Neuronal stem cell (in vitro differentiated cells): ENCODE measurements at regions not wholly inside any gene's neighbourhood (a gene's known extent, or its start where the extent isn't known, plus 50 kb on each side); places are given as distances from the start of the nearest gene placed in this dataset.

Experiments
- DNase-seq: peaks from one replicate; pipeline ENCODE4 v3.0.0-alpha.2; 2013; ENCODE audit warnings: low spot score
- H2AFZ ChIP-seq: one replicate; pipeline ENCODE4 v1.6.1; 2013; ENCODE audit warnings: mild to moderate bottlenecking, low read length, inconsistent platforms
- H2AK5ac ChIP-seq: 2 replicates; pipeline ENCODE4 v1.6.1; 2013; ENCODE audit warnings: low read depth, mild to moderate bottlenecking, inconsistent platforms, low read length, moderate library complexity, mixed read lengths
- H2BK120ac ChIP-seq: 2 replicates; pipeline ENCODE4 v1.6.1; 2013; ENCODE audit warnings: low read depth, mild to moderate bottlenecking, inconsistent platforms, low read length, moderate library complexity, mixed read lengths
- H2BK12ac ChIP-seq: one replicate; pipeline ENCODE4 v1.6.1; 2013; ENCODE audit warnings: low read length, inconsistent platforms
- H2BK15ac ChIP-seq: 2 replicates; pipeline ENCODE4 v1.6.1; 2013; ENCODE audit warnings: mild to moderate bottlenecking, low read length, inconsistent platforms, mixed read lengths
- H2BK5ac ChIP-seq: one replicate; pipeline ENCODE4 v1.6.1; 2013; ENCODE audit warnings: inconsistent platforms, mild to moderate bottlenecking, low read length, moderate library complexity
- H3K14ac ChIP-seq: one replicate; pipeline ENCODE4 v1.6.1; 2013; ENCODE audit warnings: low read length, inconsistent platforms
- H3K18ac ChIP-seq: 2 replicates; pipeline ENCODE4 v1.6.1; 2013; ENCODE audit warnings: low read length, inconsistent platforms
- H3K23ac ChIP-seq: 2 replicates; pipeline ENCODE4 v1.6.1; 2013; ENCODE audit warnings: low read depth, mild to moderate bottlenecking, mixed read lengths, low read length, inconsistent platforms; ENCODE audit not compliant: poor library complexity
- H3K27ac ChIP-seq: replicated peaks from 3 replicates; pipeline ENCODE4 v1.5.1; 2013; ENCODE audit warnings: low read length, inconsistent platforms
- H3K27me3 ChIP-seq, 3 experiments: 2 replicates each; pipeline ENCODE4 v1.6.1; 2013; ENCODE audit warnings: low read length in 3 of 3, mild to moderate bottlenecking in 2 of 3, inconsistent platforms in 1 of 3, low read depth in 1 of 3, mixed read lengths in 1 of 3, moderate library complexity in 1 of 3; ENCODE audit not compliant: control insufficient read depth in 3 of 3, insufficient read depth in 3 of 3
- H3K36me3 ChIP-seq, 2 donors: replicated peaks in 1 of 2; 2 replicates each; pipeline ENCODE4 v1.6.1; 2013; ENCODE audit warnings: low read length in 2 of 2; ENCODE audit not compliant: control insufficient read depth in 2 of 2, insufficient read depth in 2 of 2
- H3K4ac ChIP-seq: 2 replicates; pipeline ENCODE4 v1.6.1; 2013; ENCODE audit warnings: inconsistent platforms, mild to moderate bottlenecking, low read length, moderate library complexity
- H3K4me1 ChIP-seq, 2 donors: 1 replicate in 1 of 2; 2 replicates in 1 of 2; pipeline ENCODE4 v1.6.1; 2013; ENCODE audit warnings: low read length in 2 of 2, low read depth in 1 of 2; ENCODE audit not compliant: control insufficient read depth in 2 of 2, insufficient read depth in 1 of 2
- H3K4me2 ChIP-seq: one replicate; pipeline ENCODE4 v1.6.1; 2013; ENCODE audit warnings: mild to moderate bottlenecking, low read length, inconsistent platforms; ENCODE audit not compliant: insufficient read depth, poor library complexity, severe bottlenecking
- H3K4me3 ChIP-seq, 2 donors: 2 replicates each; pipeline ENCODE4 v1.5.1; 2013; ENCODE audit warnings: low read length in 2 of 2, mild to moderate bottlenecking in 2 of 2, inconsistent platforms in 1 of 2, moderate library complexity in 1 of 2
- H3K79me1 ChIP-seq: one replicate; pipeline ENCODE4 v1.6.1; 2013; ENCODE audit warnings: low read depth, mild to moderate bottlenecking, inconsistent platforms, low read length, moderate library complexity
- H3K9ac ChIP-seq: one replicate; pipeline ENCODE4 v1.6.1; 2013; ENCODE audit warnings: mild to moderate bottlenecking, low read depth, low read length, inconsistent platforms; ENCODE audit not compliant: poor library complexity
- H3K9me3 ChIP-seq, 2 donors: replicated peaks in 1 of 2; 2 replicates each; pipeline versions ENCODE3 to v1.6.1; 2013; ENCODE audit warnings: low read length in 2 of 2, mild to moderate bottlenecking in 2 of 2, inconsistent platforms in 1 of 2, low read depth in 1 of 2, mixed read lengths in 1 of 2, moderate library complexity in 1 of 2; ENCODE audit not compliant: control insufficient read depth in 2 of 2, insufficient read depth in 1 of 2
- H4K8ac ChIP-seq: one replicate; pipeline ENCODE4 v1.6.1; 2013; ENCODE audit warnings: low read depth, mild to moderate bottlenecking, inconsistent platforms, low read length, moderate library complexity
- H4K91ac ChIP-seq: one replicate; pipeline ENCODE4 v1.6.1; 2013; ENCODE audit warnings: low read length, low read depth, mild to moderate bottlenecking, inconsistent platforms; ENCODE audit not compliant: poor library complexity
- WGBS, 2 donors: extraction: QIAGEN DNeasy Blood & Tissue Kit; methylation state at CpG; one replicate each; pipeline ENCODE4 v1.1.7; 2013; ENCODE audit warnings: missing lambda C conversion rate in 2 of 2, mixed read lengths in 1 of 2; ENCODE audit not compliant: insufficient read length in 2 of 2, insufficient replicate concordance in 1 of 2; ENCODE audit errors: extremely low coverage in 2 of 2; 5-methylcytosine and 5-hydroxymethylcytosine counted together

DNA sequence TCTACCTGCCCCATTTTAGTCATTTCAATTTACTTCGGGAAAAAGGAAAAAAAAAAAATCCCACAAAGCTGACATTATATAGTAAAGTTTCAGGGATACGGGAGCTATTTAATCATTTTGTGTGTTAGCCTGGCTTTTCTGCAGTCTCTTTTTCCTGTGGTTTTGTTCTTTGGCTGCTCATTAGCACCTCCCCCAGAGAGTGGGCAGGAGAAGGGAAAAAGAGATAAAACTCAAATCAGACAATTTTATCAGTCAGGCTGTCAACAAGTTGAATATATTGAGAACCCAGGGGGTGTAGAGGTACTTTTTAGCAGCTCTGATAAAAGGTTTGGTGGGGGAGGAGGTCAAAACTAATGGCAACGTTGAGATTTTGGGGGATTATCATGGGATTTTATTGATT lies 559.0 kb upstream of the PSMD7 start:
- Histone ChIP-seq H3K9me3 (peaks cover 7% of the 10 kb centered on the region in 2 donors), H3K27me3 (peaks cover 0 to 1% (median 0%) of the 10 kb centered on the region in 3 experiments), H2AFZ (no peak overlapping the region), H3K4me2 (no peak overlapping the region), H3K18ac (no peak overlapping the region), H2AK5ac (no peak overlapping the region), H4K8ac (no peak overlapping the region), H3K14ac (no peak overlapping the region), H2BK120ac (no peak overlapping the region), H3K27ac (no peak overlapping the region), H2BK15ac (no peak overlapping the region), H2BK12ac (no peak overlapping the region), H3K36me3 (no peaks in the 10 kb centered on the region), H3K4me3 (no peak overlapping the region), H3K4ac (no peak overlapping the region), H3K23ac (no peak overlapping the region), H4K91ac (no peak overlapping the region), H3K79me1 (no peaks in the 10 kb centered on the region), H2BK5ac (no peak overlapping the region), H3K9ac (no peak overlapping the region), H3K4me1 (no peaks in the 10 kb centered on the region)
- WGBS, 2 donors: no CpG with 5 or more reads among the region's 3 CpGs
- no peak for DNase-seq

DNA sequence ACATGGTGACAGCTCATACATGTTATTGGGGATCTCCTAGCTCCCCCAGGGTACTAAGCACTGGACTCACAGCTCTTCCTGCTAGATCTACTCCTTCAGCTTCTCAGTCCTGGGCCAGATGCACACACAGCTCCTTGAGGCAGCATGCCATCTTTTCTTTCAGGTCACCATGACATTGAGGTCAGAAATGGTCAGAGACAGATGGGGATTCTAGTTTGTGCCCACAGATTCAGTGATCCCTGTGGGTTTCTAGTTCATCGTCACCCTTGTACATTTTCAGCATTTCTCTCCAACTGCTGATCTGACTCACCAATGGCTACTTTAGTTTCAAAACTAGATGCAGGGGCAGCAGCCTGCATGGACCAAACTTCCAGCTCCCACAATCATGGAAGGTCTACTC lies 560.7 kb upstream of the PSMD7 start:
- no peak overlapping the region for H3K27ac ChIP-seq
- no peak overlapping the region for H3K4me3 ChIP-seq
- no peaks in the 10 kb centered on the region for H3K36me3 ChIP-seq
- no peak overlapping the region for H2AFZ ChIP-seq
- H3K23ac ChIP-seq: no peak overlapping the region
- H3K18ac ChIP-seq: no peak overlapping the region
- H2AK5ac ChIP-seq: no peak overlapping the region
- no peak overlapping the region for H4K8ac ChIP-seq
- H3K4me1 ChIP-seq: no peaks in the 10 kb centered on the region
- H3K9ac ChIP-seq: no peak overlapping the region
- H3K14ac ChIP-seq: no peak overlapping the region
- no peak overlapping the region for H2BK5ac ChIP-seq
- peaks cover 7 to 8% of the 10 kb centered on the region in 2 donors for H3K9me3 ChIP-seq
- H3K79me1 ChIP-seq: no peaks in the 10 kb centered on the region
- H2BK12ac ChIP-seq: no peak overlapping the region
- no peak for DNase-seq
- H2BK120ac ChIP-seq: no peak overlapping the region
- H2BK15ac ChIP-seq: no peak overlapping the region
- no peak overlapping the region for H3K4me2 ChIP-seq
- WGBS, 2 donors: no CpG with 5 or more reads among the region's 1 CpG
- no peak overlapping the region for H3K4ac ChIP-seq
- peaks cover 0 to 2% (median 0%) of the 10 kb centered on the region in 3 experiments for H3K27me3 ChIP-seq
- no peak overlapping the region for H4K91ac ChIP-seq

DNA sequence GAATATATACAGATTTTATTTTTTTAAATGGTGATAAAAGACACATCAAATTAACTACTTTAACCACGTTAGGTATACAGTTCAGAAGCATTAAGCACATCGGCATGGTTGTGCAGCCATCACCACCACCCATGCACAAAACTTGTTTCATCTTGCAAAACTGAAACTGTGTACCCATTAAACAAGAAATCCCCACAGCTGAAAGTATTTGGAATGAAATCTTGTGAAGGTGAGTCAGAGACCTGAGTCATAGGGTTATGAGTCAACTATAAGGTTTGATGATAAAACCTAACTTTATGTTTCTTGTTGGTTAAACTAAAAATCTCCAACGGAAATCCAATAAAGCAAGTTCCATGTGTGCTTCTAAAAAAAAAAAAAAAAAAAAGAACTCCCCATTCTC lies 561.6 kb upstream of the PSMD7 start:
- Histone ChIP-seq H3K27ac (no peak overlapping the region), H2BK15ac (no peak overlapping the region), H2BK120ac (no peak overlapping the region), H3K4ac (no peak overlapping the region), H4K91ac (no peak overlapping the region), H2BK12ac (no peak overlapping the region), H3K36me3 (no peaks in the 10 kb centered on the region), H3K4me3 (no peak overlapping the region), H3K79me1 (no peaks in the 10 kb centered on the region), H3K9me3 (peaks cover 7 to 8% of the 10 kb centered on the region in 2 donors), H4K8ac (no peak overlapping the region), H3K23ac (no peak overlapping the region), H3K9ac (no peak overlapping the region), H2AK5ac (no peak overlapping the region), H2BK5ac (no peak overlapping the region), H3K14ac (no peak overlapping the region), H3K4me2 (no peak overlapping the region), H3K4me1 (no peaks in the 10 kb centered on the region), H3K27me3 (peaks cover 0 to 2% (median 0%) of the 10 kb centered on the region in 3 experiments), H3K18ac (no peak overlapping the region), H2AFZ (no peak overlapping the region)
- no CpG with 5 or more reads among the region's 3 CpGs for WGBS, 2 donors
- DNase-seq: no peak

DNA sequence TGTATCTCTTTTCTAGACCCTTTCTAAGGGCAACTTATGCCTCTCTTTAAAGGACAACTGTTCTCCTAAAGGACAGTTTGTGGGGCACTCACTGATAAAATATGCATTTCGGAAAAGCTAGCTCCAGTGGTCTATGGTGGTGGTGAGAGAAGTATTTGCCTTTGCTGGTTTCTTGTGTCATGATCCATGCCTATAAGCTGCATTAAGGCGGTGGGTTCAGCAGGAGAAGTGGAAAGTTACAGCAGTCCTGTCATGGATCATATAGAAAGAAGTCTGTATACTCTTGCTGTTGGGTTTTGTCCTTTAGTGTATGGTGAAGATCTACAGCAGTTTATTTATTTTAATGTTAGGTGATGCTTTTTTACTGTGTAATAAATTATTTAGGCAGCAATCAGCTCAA lies 563.9 kb upstream of the PSMD7 start:
- Histone ChIP-seq H3K4me2 (no peak overlapping the region), H3K18ac (no peak overlapping the region), H3K4me3 (no peak overlapping the region), H3K23ac (no peak overlapping the region), H4K8ac (no peak overlapping the region), H3K36me3 (no peaks in the 10 kb centered on the region), H3K79me1 (no peaks in the 10 kb centered on the region), H3K14ac (no peak overlapping the region), H2BK12ac (no peak overlapping the region), H3K27me3 (peaks cover 0 to 2% (median 0%) of the 10 kb centered on the region in 3 experiments), H2BK15ac (no peak overlapping the region), H3K9ac (no peak overlapping the region), H3K27ac (no peak overlapping the region), H2AK5ac (no peak overlapping the region), H2BK120ac (no peak overlapping the region), H3K4me1 (no peaks in the 10 kb centered on the region), H4K91ac (no peak overlapping the region), H3K9me3 (peaks cover 4 to 5% of the 10 kb centered on the region in 2 donors), H2AFZ (no peak overlapping the region), H2BK5ac (no peak overlapping the region), H3K4ac (no peak overlapping the region)
- no CpG with 5 or more reads among the region's 2 CpGs for WGBS, 2 donors
- DNase-seq: no peak
